ENCODE measurements at regions not wholly inside any gene's neighbourhood (a gene's known extent, or its start where the extent isn't known, plus 50 kb on each side); places are given as distances from the start of the nearest gene placed in this dataset.

- TF ChIP-seq CTCF (IDR thresholded peaks at IDR 0.05) (no peak), EP300 (IDR thresholded peaks at IDR 0.05) (no peak), POLR2AphosphoS5 (IDR thresholded peaks at IDR 0.05) (no peak)
Observed at GRCh38 chr15:29569533-29570092, 252.7 kb downstream of the TJP1 start.

Data from stomach (tissue), 4 donors.